HG02571 (cell line): ENCODE measurements at regions not wholly inside any gene's neighbourhood (a gene's known extent, or its start where the extent isn't known, plus 50 kb on each side); places are given as distances from the start of the nearest gene placed in this dataset.

Source experiments
- ATAC-seq: cut with Tn5 transposase; IDR thresholded peaks from one replicate; pipeline ENCODE4 v1.9.1; 2021; ENCODE audit warnings: mild to moderate bottlenecking, moderate library complexity; ENCODE audit not compliant: unreplicated experiment

DNA sequence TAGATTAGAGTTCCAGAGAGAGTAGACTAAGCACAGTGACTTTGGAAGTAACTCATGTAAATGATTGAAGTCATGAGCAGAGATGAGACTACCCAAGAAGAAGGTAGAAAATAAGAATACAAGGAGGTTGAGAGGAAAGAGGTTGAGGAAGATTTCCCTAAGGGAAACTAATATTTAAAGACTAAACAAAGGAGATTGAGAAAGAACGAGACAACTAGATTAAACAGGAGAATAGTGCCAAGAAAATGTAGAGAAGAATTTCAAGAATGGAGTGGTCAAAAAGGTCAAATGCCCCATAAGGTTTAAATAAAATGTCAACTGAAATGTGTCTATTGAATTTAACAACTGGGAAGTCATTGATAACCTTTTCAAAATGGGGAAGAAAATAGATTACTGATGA lies 59.0 kb downstream of the RPS29 start:
- ATAC-seq, result no peak

DNA sequence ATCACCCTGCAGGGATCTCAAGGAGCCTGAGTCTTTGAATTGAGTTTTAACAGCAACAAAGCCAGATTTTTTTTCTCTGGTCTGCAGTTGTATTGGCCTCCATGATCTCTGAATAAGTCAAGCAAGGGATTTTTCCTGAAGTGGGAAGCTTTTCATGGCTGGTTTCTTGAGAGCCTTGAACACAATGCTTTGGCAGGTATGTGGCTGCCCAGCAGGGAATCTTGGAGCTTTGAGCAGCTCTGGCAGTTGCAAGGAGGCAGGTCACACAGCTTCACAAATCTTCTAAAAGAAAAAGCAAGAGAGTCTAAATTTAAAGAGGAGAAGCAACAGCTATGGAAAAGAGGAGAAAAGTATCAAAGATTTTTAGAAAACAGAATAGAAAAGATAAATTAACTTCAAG lies 60.1 kb downstream of the RPS29 start:
- no peak for ATAC-seq

DNA sequence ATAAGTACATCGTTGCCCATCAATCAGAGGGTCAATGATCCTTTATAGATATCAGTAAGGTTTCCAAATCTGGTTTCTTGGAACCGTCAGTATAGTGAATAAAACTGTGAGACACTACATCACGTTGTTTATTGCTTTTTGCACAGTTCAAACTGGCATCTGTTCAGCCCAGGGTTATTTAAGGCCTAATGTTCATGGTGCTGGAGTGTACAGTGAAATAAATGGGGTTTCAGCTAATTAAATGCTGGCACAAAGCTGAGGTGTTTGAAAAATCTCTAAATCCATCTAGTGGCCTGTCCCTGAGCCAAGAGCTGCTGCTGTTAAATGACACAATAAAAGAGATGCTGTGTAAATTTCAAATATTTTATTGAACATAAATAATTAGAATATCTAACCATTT lies 69.9 kb downstream of the RPS29 start:
- no peak for ATAC-seq

DNA sequence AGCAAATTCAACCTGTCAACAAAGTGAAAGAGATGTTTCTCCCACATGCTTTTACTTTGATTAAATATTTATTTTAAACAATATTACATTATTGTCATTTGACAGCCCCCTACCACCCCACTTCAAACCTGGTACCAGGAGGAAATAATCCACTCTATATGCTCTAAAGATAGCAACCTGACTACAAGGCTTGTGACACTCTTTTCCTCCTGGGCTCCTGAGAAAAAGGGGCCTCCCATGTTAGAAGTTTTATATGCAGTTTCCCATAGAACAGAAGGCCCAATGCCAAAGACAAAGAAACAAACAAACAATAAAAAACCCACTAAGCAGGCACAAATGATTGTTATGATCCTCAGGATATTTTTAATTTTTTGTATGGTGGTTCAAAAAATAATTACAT lies 73.6 kb downstream of the RPS29 start:
- no peak for ATAC-seq

DNA sequence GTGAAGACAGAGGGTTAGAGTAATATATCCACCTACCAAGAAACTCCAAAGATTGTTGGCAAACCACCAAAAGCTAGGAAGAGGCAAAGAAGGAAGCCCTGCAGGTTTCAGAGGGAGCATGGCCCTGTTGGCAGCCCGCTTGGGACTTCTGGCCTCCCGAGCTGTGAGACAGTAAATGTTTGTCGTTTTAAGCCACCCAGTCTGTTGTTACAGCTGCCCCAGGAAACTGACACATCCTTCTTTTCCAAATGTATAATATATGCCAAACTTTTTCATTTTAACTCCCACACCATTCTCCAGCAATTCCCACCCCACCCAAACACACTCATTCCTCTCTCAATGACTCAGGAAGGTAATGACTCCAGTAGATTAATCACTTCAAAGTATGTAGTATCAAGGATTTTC lies 74.0 kb downstream of the RPS29 start:
- no peak for ATAC-seq

DNA sequence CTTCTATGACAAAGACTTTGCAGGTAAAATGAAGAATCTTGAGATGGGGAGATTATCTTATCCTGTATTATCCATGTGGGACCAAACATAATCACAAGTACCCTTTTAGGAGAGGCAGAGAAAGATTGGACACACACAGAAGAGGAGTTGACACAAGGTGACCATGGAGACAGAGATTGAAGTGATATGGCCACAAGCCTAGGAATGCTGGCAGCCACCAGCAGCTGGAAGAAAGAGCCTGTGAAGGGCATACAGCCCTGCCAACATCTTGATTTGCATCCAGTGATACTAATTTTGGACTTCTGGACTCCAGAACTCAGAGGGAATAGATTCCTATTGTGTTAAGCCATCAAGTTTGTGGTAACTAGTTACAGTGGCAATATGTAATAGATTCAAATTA lies 78.1 kb downstream of the RPS29 start:
- no peak for ATAC-seq

DNA sequence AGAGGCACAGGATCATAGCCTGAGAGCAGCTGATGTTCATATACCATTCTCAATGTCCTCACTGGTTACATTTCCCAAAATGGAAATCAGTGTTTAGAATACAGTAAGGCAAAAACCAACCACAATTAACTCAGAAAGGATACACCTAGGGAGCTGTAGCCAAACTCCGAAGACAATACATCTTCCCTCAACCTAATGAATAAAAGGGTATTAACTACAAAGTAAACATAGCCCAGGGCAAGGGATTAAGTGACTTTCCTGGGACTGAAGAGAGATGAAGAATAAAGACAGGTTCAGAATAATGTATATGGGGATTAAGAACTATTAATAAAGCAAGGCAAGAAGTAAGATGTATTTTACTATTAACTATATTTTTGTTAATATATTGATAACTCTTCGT lies 79.5 kb downstream of the RPS29 start:
- ATAC-seq, result no peak

DNA sequence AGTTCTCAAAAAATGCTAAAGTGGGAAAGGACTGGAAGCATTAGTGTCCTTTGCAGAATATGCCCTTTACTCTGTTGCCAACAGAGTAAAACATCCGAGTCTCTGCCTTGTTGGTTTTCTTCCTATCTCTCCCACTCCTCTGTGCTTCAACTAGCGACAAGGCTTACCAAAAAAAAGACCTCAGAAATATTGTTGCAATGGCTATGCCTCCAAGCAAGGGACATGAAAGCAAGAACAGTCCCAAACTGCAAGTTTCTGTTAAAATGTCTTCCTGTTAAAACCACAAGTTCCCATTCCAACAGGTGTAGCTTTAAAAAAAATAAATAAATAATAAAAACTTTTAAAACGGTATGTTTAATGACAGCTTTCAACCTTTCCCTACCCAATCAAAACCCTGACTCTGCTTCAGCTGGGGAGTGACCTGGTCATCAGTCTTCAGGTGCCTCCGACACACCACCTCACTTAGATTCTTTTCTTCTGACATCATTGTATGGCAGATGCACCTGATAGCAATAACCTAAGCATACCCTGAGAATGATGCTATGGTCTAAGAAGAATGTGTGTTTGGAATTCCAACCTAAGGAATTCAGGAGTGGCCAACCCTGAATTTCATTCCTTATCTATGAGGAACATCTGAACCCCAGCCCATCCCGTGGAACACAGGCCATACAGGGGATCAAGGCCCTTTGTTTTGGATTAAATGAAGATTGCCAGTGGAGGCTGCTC lies 81.0 kb downstream of the RPS29 start:
- ATAC-seq, result no peak

DNA sequence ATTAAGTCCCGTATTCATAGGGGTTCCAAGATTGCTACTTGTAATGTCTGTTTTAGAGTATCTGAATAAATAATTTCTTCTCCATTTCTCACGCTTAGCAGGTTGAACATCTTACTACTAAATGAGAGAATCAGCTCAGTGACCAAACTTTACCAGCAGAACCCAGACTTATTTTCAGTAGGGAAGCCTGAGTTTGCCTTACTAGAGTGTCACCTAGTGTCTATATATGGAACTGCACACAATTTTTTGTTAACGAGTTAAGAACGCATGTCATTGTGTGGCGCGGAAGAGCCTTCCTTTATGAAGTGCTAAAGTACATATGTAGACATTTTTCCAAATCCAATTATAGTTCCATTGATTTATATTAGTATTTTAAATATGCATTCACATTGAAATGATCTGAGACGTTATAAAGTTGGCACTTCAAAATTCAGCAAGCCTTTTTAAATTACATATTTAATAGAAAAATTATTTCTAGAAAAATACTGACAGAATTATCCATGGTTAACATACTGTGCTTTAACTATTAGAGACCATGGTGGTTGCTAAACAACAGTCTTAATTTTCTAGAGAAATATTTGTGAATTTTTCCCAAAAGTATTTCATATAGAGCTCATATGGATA lies 88.3 kb downstream of the RPS29 start:
- peak; percentile 74 for ATAC-seq

DNA sequence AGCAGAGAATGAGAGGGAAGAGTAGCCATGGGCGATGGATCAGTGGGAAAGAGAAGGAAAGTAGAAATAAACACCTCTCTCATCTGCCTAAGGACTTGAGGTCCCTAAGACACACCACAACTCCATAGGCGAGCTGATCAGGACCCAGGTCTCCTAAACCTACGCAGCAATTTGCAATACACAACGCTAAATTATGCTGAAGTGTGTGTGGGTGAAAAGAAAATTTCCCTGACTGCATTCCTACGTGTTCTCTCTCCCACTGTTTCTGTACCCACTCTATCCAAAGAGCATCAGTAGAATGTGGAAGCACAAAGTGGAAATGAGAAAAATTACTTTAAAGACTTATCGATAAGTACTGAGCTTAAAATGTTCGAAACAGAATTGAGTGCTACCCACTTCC lies 88.9 kb downstream of the RPS29 start:
- no peak for ATAC-seq

DNA sequence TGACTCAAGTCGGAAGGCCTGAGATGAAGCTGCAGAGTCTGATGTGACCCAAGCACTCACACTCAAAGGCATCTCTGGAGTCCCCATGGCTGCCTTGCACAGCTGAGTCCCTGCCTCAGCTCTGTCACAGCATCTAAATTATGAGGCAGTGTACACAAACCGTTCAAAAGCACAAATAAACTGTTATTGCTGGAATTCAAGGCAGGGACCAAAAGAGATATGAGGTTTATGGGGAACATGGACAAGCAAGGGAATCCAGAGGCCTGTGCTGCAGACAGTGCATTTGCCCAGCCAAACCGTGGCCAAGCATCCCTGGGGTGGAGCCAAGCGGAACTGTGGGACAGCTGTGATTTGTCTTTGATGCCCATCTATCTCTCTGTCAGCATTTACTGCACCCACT lies 91.3 kb downstream of the RPS29 start:
- no peak for ATAC-seq

DNA sequence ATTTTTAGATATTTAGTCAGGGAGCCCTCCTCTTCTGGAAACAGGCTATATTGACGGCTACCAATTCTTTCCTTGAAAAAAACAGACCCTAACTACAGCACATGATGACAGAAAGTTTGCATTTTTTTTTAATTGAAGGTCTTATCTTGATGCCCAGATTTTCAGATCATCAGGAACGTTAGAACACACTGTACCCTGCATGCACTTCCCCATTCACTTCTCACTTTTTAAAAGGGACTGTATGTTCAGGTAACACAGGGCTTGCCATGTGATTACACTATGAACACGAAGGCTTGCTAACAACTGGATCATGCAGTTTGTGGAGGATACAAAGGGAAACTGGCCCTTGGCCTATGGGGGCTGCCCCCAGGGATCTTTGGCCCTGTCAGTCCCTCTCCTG lies 92.6 kb downstream of the RPS29 start:
- no peak for ATAC-seq

DNA sequence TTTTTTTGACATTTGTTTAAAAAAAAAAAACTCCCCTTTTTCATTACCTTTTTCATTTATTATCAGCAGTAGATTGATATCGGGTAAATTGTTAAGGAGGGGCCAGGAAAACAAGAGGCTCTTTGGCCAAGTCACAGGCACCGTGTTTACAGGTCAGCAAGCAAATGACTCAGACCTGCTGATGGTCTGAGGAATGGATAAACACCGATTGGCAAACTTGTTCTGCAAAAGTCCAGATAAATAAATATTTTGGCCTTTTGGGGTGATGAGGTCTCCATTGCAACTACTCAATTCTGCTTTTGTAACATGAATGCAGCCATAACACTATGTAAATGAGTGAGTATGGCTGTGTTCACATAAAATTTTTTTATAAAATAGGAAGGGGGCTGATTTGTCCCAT lies 94.0 kb downstream of the RPS29 start:
- no peak for ATAC-seq

DNA sequence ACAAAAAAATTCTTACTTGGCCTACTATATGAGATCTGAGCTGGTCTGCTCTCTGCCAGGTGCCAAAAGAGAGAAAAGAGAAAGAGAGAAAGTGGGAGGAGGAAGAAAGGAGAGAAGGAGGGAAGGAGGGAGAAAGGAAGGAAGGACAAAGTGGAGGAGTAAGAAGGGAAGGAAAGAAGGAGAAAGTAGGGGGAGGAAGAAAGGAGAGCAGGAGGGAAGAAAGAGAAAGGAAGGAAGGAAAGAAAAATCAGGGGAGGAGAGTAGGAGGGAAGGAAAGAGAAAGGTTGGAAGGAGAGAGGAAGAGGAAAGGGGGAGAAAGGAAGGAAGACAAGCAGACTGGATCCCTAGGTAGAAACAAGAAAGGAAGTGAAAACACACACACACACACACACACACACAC lies 96.8 kb downstream of the RPS29 start:
- no peak for ATAC-seq

DNA sequence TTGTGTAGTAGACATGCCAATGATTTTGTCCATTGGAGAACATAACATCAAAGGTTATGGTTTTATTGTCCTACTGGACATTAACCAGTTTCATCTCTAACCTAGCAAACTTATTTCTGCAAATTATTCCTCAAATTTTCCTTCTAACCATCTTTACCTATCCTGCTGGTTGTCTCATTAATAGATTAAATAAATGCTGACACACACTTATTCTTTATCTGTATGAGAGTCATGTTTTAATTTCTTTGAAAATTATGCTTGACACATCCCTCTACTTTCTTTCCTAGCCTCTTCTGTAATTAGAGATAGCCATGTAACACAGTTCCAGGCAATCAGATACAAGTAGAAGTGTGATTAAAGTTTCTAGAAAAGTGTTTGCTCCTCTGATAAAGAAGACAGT lies 98.9 kb downstream of the RPS29 start:
- no peak for ATAC-seq

DNA sequence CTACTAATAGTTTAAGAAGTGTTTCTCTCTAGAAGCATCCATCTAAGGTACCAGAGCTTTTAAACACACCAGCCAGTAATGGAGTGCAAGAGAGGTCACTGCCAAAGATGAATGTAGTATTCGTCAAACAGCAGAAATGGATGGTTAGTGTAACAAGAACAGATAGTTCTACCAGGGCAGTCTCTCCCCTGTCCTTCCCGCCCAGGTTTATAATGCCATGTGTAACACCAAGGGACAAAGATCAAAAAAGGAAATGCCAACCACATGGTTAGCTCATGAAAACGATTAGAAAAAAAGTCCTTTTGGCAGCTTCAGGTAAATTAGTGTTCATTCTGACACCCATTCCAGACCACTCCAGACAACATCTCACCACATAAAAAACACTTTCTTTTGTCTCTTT lies 100.9 kb downstream of the RPS29 start:
- no peak for ATAC-seq

DNA sequence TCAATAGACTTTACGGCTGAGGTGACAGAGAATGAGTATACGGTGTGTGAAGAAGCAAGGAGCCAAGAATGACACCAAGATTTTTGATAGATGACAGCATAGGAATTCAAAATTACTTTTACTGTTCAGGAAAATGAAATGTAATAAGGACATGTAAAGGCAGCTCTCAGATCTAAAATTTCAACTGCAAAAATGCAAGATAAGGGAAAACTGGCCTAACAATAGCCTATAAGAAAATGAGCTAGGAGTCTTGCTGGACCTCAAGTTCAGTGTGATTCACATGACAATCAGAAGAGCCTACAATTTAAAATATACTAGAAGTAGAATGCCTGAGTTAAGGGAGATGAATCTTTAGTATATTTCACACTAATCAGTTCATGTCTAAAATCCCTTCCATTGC lies 102.0 kb downstream of the RPS29 start:
- no peak for ATAC-seq

DNA sequence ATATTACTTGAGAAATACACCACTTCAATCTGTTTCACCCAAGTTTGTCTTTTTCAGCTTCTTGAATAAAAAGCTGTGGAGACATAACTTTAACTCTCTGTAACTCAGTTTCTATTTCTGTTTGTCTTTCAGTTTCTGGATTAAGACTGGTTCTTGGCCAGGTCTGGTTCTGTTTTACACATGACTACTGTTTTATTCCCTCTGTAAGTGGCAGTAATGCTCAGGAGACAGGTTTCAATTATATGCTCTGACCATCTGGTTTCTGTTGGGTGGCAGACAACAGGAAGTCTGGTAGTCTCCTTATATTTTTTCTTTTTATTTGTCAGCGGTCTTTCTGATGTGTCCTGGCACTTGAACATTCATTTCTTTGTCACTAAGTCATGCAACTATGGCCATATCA lies 102.9 kb downstream of the RPS29 start:
- peak; percentile 87 for ATAC-seq

DNA sequence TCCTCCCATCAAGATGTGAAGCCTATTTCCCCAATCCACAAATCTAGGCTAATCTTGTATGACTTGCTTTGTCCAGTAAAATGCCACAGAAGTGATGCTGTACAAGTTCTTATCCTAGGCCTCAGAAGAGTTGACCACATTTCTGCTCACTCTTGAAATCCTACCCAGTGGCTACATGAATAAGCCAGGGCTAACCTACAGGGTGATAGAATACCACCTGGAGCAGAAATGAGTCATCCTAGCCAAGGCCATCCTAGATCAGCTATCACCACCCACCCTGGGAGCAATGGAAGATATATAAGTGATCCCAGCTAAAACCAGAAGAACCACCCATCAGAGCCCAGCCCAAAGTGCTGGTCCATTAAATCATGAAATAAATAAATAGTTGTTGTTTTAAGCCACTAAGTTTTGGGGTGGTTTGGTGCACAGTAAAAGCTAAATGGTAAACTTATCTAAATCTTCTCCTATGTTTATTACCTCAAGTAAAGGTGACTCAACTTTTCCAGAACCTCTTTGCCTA lies 105.1 kb downstream of the RPS29 start:
- no peak for ATAC-seq

DNA sequence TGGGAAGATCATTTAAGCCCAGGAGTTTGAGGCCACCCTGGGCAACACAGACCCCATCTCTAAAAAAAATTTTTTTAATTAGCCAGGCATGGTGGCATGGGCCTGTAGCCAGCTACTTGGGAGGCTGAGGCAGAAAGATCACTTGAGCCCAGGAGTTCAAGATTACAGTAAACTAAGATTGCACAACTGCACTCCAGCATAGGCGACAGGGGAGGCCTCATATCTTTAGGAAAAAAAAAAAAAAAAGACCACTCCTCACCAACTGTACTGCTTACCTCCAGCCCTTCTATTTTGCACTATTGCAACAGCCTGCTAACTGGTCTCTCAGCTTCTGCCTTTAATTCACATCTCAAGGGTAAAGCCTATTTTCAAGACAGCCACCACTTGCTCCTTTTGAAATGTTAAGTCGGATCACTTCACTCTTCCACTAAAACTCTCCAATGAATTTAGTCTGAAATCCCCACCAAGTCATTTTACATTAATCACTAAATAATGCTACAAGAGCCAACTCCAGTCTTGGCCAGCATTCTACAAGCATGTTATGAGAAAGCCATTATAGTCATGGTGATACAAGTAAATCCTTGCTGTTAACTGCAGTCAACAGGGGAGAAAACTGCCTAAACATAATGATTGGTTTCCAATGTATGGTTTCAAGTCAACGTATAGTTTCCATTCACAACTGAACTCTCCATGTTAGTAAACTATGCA lies 106.0 kb downstream of the RPS29 start:
- ATAC-seq, result no peak

DNA sequence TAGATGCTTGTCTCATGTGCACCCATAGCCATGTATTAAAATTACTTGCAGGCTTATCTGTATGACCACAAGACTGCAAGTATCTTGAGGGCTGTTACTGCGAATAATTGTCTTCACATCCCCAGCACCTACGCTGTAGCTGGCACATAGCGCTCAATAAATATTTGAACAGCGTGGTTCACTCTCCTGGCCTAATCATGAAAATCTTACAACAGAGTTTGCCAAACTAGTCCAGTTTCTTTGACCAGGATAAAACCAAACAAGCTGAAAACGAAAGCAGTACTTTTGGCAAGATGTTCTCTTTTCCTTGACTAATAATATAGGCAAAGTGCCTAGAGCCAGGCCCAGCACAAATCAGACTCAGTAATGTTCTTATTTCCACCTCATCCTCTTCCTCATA lies 106.7 kb downstream of the RPS29 start:
- no peak for ATAC-seq

DNA sequence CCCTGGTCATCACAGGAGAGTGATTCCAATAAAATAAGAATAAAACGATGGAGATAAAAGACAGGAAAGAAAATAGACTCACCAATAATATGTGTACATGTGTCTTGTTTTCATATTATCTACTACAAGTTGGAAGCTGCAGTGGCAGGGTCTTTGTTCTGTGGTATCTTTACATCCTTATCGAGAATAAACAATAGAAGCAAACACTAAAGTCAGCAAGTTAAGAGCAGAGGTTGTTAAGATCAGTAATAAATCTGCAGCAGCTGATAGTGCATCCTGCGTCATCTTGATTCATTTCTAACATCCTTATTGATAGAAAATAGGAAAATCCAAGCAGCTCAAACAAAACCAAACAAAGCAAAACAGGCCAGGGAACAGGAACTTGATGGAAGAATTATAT lies 107.4 kb downstream of the RPS29 start:
- ATAC-seq, result no peak
